Mammary epithelial cell (primary cell): ENCODE measurements at regions not wholly inside any gene's neighbourhood (a gene's known extent, or its start where the extent isn't known, plus 50 kb on each side); places are given as distances from the start of the nearest gene placed in this dataset.

Experiments used
- CTCF ChIP-seq, 2 donors: IDR thresholded peaks in 1 of 2; conservative IDR thresholded peaks in 1 of 2; 2 replicates each; pipeline ENCODE4 v1.5.1; 2011 to 2012; ENCODE audit warnings: inconsistent platforms in 2 of 2, low read length in 2 of 2, mild to moderate bottlenecking in 2 of 2, control low read depth in 1 of 2, low read depth in 1 of 2; ENCODE audit not compliant: insufficient read depth in 1 of 2; ENCODE audit errors: extremely low read depth in 1 of 2
- EZH2 ChIP-seq: IDR thresholded peaks from 2 replicates; pipeline ENCODE4 v1.6.1; 2012; ENCODE audit warnings: low read length, inconsistent platforms, borderline replicate concordance

GRCh38 chr3:176909044-176909443, 288.2 kb downstream of the TBL1XR1 start:
- no peak for TF ChIP-seq CTCF (conservative IDR thresholded peaks at IDR 0.05 in 1 of 2, IDR thresholded peaks at IDR 0.05 in 1 of 2; ENCODE audit: extremely low read depth in 1 of 2, insufficient read depth in 1 of 2, low read depth in 1 of 2, low read length in 2 of 2)
- no peak for TF ChIP-seq EZH2
